ENCODE measurements at regions not wholly inside any gene's neighbourhood (a gene's known extent, or its start where the extent isn't known, plus 50 kb on each side); places are given as distances from the start of the nearest gene placed in this dataset.
"Not testable (repeated sequence)": the region's sequence is repeated elsewhere in the genome, so short reads cannot be mapped to it uniquely, and the experiment has no call there.

DNA sequence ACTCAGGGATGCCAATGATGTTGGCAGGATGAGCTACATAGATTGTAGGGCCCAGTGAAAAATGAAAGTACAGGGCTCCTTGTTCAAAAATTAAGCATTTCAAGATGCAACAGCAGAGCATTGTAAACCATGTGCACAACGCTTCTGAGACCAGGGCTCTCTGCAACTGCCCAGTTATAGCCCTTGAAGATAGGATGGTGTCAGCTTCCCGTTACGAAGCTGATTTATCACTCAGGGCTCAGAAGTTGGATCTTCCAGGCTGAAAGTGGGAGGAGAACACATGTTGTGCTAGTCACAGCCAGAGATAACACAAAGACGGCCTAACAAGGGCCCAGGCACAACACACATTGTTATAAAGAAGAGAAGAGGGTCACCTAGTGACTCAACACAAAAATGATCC, 466.7 kb downstream of the TUBA3C start:
- H3K9me3 Mint-ChIP-seq (ENCODE audit: unreplicated experiment), result peaks cover 55% of the 10 kb centered on the region
- no peak for TF ChIP-seq CTCF (IDR thresholded peaks at IDR 0.05)
- no peaks in the 10 kb centered on the region for H3K27me3 Mint-ChIP-seq (ENCODE audit: unreplicated experiment)
- H3K4me3 Mint-ChIP-seq (ENCODE audit: unreplicated experiment), result no peak overlapping the region
- no peaks in the 10 kb centered on the region for H3K4me1 Mint-ChIP-seq (ENCODE audit: unreplicated experiment)
- DNase-seq (ENCODE audit: extremely low spot score, unreplicated experiment), result no peak
- H3K27ac Mint-ChIP-seq (ENCODE audit: unreplicated experiment), result no peak overlapping the region
- H3K36me3 Mint-ChIP-seq (ENCODE audit: unreplicated experiment), result no peaks in the 10 kb centered on the region

GRCh38 chr13:18710673-18711072, 471.0 kb downstream of the TUBA3C start:
- H3K36me3 Mint-ChIP-seq (ENCODE audit: unreplicated experiment); DNase-seq (ENCODE audit: extremely low spot score, unreplicated experiment); H3K27ac Mint-ChIP-seq (ENCODE audit: unreplicated experiment); H3K27me3 Mint-ChIP-seq (ENCODE audit: unreplicated experiment); H3K4me3 Mint-ChIP-seq (ENCODE audit: unreplicated experiment); H3K4me1 Mint-ChIP-seq (ENCODE audit: unreplicated experiment): not testable (repeated sequence)
- peaks cover 62% of the 10 kb centered on the region for H3K9me3 Mint-ChIP-seq (ENCODE audit: unreplicated experiment)

GRCh38 chr13:18706538-18706937, 475.1 kb downstream of the TUBA3C start:
- not testable (repeated sequence) for H3K36me3 Mint-ChIP-seq (ENCODE audit: unreplicated experiment); DNase-seq (ENCODE audit: extremely low spot score, unreplicated experiment); H3K4me1 Mint-ChIP-seq (ENCODE audit: unreplicated experiment); H3K27me3 Mint-ChIP-seq (ENCODE audit: unreplicated experiment); H3K4me3 Mint-ChIP-seq (ENCODE audit: unreplicated experiment); H3K27ac Mint-ChIP-seq (ENCODE audit: unreplicated experiment)
- peaks cover 48% of the 10 kb centered on the region for H3K9me3 Mint-ChIP-seq (ENCODE audit: unreplicated experiment)

DNA sequence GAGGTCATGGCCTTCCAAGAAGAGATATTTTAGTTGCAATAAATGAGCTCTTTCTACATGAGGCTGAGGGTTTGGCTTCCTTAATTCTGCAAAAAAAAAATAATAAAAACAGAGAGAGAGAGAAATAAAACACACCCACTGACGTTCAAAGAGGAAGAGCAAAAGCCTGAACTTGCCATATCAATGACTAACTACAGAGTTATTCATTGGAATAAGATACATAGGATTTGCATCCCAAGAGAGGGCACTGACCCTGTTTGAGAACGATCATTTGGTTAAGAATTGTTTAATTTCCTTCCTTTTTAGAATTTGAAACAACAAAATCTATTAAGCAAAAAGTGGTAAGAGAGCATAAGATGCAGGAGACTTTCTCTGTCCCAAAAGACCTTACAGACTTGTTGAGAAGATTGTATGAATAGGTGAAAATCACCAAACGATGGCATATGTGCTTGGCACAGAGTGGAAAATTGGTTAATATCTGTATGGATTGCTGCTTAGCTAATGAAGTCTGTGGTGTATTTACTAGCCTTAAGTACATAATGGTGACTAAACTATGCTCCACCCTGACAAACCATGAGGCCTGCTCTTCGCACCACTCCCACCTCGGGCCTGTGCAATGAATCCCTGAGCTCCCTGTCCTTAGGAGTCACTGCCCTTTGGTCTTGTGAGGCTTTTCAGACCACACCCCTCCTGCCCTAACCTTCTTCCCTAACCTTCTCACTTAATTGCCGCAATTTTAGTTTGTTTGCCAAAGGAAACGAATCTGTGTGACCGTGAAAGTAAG, 479.0 kb downstream of the TUBA3C start:
- H3K9me3 Mint-ChIP-seq (ENCODE audit: unreplicated experiment), result peaks cover 36% of the 10 kb centered on the region
- not testable (repeated sequence) for H3K4me3 Mint-ChIP-seq (ENCODE audit: unreplicated experiment); H3K4me1 Mint-ChIP-seq (ENCODE audit: unreplicated experiment); H3K27ac Mint-ChIP-seq (ENCODE audit: unreplicated experiment); H3K27me3 Mint-ChIP-seq (ENCODE audit: unreplicated experiment); H3K36me3 Mint-ChIP-seq (ENCODE audit: unreplicated experiment); DNase-seq (ENCODE audit: extremely low spot score, unreplicated experiment)

DNA sequence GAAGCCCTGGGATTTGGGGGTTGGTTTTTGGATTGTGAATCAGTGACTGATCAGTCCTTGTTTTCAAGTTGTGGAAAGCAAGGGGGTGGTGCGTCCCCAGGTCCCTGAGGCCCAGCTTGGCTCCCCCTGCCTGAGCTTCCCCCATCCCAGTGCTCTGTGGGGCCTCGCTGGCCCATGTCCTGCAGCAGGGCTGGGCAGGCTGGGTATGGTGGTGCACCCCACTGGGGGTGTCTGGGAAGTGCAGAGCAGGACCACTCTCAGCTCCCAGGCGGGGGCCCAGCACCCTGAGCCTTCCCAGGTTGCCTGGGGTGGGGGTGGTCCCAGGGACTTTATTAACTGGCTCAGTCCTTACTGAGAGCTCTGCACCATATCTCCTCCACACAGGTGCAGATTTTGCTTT, 483.3 kb downstream of the TUBA3C start:
- H3K9me3 Mint-ChIP-seq (ENCODE audit: unreplicated experiment), result peaks cover 30% of the 10 kb centered on the region
- H3K27ac Mint-ChIP-seq (ENCODE audit: unreplicated experiment); H3K4me3 Mint-ChIP-seq (ENCODE audit: unreplicated experiment); H3K36me3 Mint-ChIP-seq (ENCODE audit: unreplicated experiment); DNase-seq (ENCODE audit: extremely low spot score, unreplicated experiment); H3K27me3 Mint-ChIP-seq (ENCODE audit: unreplicated experiment); H3K4me1 Mint-ChIP-seq (ENCODE audit: unreplicated experiment): not testable (repeated sequence)

GRCh38 chr13:18697851-18698250, 483.8 kb downstream of the TUBA3C start:
- H3K27me3 Mint-ChIP-seq (ENCODE audit: unreplicated experiment); H3K4me3 Mint-ChIP-seq (ENCODE audit: unreplicated experiment); H3K4me1 Mint-ChIP-seq (ENCODE audit: unreplicated experiment); H3K36me3 Mint-ChIP-seq (ENCODE audit: unreplicated experiment); DNase-seq (ENCODE audit: extremely low spot score, unreplicated experiment); H3K27ac Mint-ChIP-seq (ENCODE audit: unreplicated experiment): not testable (repeated sequence)
- peaks cover 25% of the 10 kb centered on the region for H3K9me3 Mint-ChIP-seq (ENCODE audit: unreplicated experiment)

DNA sequence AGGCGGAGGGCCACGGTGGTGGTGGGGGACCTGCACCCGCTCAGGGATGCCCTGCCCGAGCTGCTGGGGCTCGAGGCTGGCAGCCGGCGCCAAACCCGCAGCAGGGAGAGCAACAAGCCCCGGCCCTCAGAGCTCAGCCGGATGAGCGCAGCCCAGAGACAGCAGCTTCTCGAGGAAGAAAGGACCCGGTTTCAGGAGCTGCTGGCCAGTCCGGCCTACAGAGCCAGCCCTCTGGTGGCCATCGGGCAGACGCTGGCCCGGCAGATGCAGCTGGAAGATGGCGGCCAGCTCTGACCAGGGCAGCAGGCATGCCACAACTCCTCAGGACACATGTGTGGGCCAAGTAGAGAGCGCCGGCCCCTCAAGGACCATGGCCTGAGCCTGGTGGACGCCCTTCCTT, 484.4 kb downstream of the TUBA3C start:
- H3K27ac Mint-ChIP-seq (ENCODE audit: unreplicated experiment); H3K4me1 Mint-ChIP-seq (ENCODE audit: unreplicated experiment); H3K27me3 Mint-ChIP-seq (ENCODE audit: unreplicated experiment); DNase-seq (ENCODE audit: extremely low spot score, unreplicated experiment); H3K4me3 Mint-ChIP-seq (ENCODE audit: unreplicated experiment); H3K36me3 Mint-ChIP-seq (ENCODE audit: unreplicated experiment): not testable (repeated sequence)
- H3K9me3 Mint-ChIP-seq (ENCODE audit: unreplicated experiment), result peaks cover 22% of the 10 kb centered on the region

- H3K4me3 Mint-ChIP-seq (ENCODE audit: unreplicated experiment); H3K4me1 Mint-ChIP-seq (ENCODE audit: unreplicated experiment); H3K27me3 Mint-ChIP-seq (ENCODE audit: unreplicated experiment); H3K36me3 Mint-ChIP-seq (ENCODE audit: unreplicated experiment); DNase-seq (ENCODE audit: extremely low spot score, unreplicated experiment); H3K27ac Mint-ChIP-seq (ENCODE audit: unreplicated experiment): not testable (repeated sequence)
- peaks cover 19% of the 10 kb centered on the region for H3K9me3 Mint-ChIP-seq (ENCODE audit: unreplicated experiment)
Measured at GRCh38 chr13:18677403-18677802, 504.2 kb downstream of the TUBA3C start.

DNA sequence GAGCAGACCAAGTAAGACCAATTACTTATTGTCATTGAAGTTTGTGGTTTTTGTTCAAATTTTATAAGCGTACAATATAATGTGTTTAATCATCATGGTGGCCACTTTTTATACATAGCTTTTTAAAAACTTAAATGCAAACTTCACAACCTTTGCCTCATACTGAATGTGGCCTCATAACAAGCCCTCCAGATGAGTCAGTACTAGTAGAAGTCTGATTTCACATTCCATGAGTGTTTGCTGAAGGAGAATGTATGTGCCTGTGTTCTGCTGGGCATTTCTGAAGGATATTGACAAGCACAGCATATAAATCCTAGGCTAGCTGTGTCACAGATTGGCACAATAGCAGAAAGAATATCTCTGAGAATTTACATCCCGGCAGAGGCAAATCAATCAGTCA, 506.4 kb downstream of the TUBA3C start:
- H3K4me1 Mint-ChIP-seq (ENCODE audit: unreplicated experiment); DNase-seq (ENCODE audit: extremely low spot score, unreplicated experiment); H3K4me3 Mint-ChIP-seq (ENCODE audit: unreplicated experiment); H3K27me3 Mint-ChIP-seq (ENCODE audit: unreplicated experiment); H3K36me3 Mint-ChIP-seq (ENCODE audit: unreplicated experiment); H3K27ac Mint-ChIP-seq (ENCODE audit: unreplicated experiment): not testable (repeated sequence)
- peaks cover 13% of the 10 kb centered on the region for H3K9me3 Mint-ChIP-seq (ENCODE audit: unreplicated experiment)

- not testable (repeated sequence) for H3K36me3 Mint-ChIP-seq (ENCODE audit: unreplicated experiment); H3K27ac Mint-ChIP-seq (ENCODE audit: unreplicated experiment); DNase-seq (ENCODE audit: extremely low spot score, unreplicated experiment); H3K27me3 Mint-ChIP-seq (ENCODE audit: unreplicated experiment); H3K4me3 Mint-ChIP-seq (ENCODE audit: unreplicated experiment); H3K4me1 Mint-ChIP-seq (ENCODE audit: unreplicated experiment); H3K9me3 Mint-ChIP-seq (ENCODE audit: unreplicated experiment)
Measured at GRCh38 chr13:18673794-18674193, 507.8 kb downstream of the TUBA3C start.

DNA sequence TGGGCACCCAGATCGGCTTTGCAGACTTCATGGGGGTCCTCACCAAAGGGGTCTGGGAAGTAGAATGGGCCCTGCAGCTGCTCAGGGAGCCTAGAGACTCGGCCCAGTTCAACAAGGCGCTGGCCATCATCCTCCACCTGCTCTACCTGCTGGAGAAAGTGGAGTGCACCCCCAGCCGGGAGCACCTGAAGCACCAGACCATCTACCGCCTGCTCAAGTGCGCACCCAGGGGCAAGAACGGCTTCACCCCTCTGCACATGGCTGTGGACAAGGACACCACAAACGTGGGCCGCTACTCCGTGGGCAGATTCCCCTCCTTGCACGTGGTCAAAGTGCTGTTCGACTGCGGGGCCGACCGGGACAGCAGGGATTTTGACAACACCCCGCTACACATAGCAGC, 515.0 kb downstream of the TUBA3C start:
- not testable (repeated sequence) for DNase-seq (ENCODE audit: extremely low spot score, unreplicated experiment); H3K27ac Mint-ChIP-seq (ENCODE audit: unreplicated experiment); H3K27me3 Mint-ChIP-seq (ENCODE audit: unreplicated experiment); H3K36me3 Mint-ChIP-seq (ENCODE audit: unreplicated experiment); H3K4me3 Mint-ChIP-seq (ENCODE audit: unreplicated experiment); H3K4me1 Mint-ChIP-seq (ENCODE audit: unreplicated experiment)
- H3K9me3 Mint-ChIP-seq (ENCODE audit: unreplicated experiment), result peaks cover 18% of the 10 kb centered on the region

DNA sequence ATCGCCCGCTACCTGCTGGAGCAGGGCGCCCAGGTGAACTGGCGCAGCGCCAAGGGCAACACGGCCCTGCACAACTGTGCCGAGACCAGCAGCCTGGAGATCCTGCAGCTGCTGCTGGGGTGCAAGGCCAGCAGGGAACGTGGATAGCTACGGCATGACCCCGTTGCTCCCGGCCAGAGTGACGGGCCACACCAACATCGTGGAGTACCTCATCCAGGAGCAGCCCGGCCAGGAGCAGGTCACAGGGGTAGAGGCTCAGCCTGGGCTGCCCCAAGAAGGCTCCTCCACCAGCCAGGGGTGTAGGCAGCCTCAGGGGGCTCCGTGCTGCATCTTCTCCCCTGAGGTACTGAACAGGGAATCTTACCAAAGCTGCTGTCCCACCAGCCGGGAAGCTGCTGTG, 515.9 kb downstream of the TUBA3C start:
- H3K27me3 Mint-ChIP-seq (ENCODE audit: unreplicated experiment); DNase-seq (ENCODE audit: extremely low spot score, unreplicated experiment); H3K4me3 Mint-ChIP-seq (ENCODE audit: unreplicated experiment); H3K27ac Mint-ChIP-seq (ENCODE audit: unreplicated experiment); H3K4me1 Mint-ChIP-seq (ENCODE audit: unreplicated experiment); H3K36me3 Mint-ChIP-seq (ENCODE audit: unreplicated experiment): not testable (repeated sequence)
- H3K9me3 Mint-ChIP-seq (ENCODE audit: unreplicated experiment), result peaks cover 21% of the 10 kb centered on the region

All from osteocyte (in vitro differentiated cells).